OCI-LY7 (cell line): ENCODE measurements at regions not wholly inside any gene's neighbourhood (a gene's known extent, or its start where the extent isn't known, plus 50 kb on each side); places are given as distances from the start of the nearest gene placed in this dataset.

Experiments
- EZH2phosphoT487 ChIP-seq: fragments of 200-600 bp; sonication (generic); IDR thresholded peaks from 2 replicates; pipeline ENCODE4 v1.6.1; 2018; ENCODE audit warnings: low read depth, borderline replicate concordance, mild to moderate bottlenecking, mixed run types, antibody characterized with exemption, low read length, moderate library complexity, mixed read lengths
- TF ChIP-seq, protein P1 (sequence below): fragments of 200-600 bp; sonication (generic); conservative IDR thresholded peaks from 2 replicates; pipeline ENCODE4 v1.5.1; 2014; ENCODE audit warnings: mild to moderate bottlenecking, antibody characterized with exemption, low read length, moderate library complexity, mixed read lengths

DNA sequence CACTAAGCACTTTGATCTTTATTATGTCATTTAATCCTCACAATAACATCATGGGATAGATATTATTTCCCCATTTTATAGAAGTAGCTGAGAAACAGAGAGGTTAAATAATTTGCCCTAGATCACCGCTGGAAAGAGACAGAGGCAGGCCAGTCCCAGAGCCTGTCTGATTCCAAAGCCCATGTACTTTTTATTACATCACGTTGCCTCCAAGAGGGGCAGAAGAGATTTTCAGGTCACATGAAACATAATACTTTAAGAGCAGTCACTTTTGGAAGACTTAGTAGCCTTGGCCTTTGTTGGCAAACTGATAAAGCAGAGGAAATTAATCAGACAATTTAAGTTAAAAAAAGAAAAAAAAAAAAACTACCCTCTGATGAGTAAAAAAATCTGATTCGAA lies 200.2 kb upstream of the ARHGAP20 start:
- TF ChIP-seq, protein P1, sequence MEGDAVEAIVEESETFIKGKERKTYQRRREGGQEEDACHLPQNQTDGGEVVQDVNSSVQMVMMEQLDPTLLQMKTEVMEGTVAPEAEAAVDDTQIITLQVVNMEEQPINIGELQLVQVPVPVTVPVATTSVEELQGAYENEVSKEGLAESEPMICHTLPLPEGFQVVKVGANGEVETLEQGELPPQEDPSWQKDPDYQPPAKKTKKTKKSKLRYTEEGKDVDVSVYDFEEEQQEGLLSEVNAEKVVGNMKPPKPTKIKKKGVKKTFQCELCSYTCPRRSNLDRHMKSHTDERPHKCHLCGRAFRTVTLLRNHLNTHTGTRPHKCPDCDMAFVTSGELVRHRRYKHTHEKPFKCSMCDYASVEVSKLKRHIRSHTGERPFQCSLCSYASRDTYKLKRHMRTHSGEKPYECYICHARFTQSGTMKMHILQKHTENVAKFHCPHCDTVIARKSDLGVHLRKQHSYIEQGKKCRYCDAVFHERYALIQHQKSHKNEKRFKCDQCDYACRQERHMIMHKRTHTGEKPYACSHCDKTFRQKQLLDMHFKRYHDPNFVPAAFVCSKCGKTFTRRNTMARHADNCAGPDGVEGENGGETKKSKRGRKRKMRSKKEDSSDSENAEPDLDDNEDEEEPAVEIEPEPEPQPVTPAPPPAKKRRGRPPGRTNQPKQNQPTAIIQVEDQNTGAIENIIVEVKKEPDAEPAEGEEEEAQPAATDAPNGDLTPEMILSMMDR, result no peak
- no peak for TF ChIP-seq EZH2phosphoT487
